Transverse colon (tissue), 4 donors: ENCODE measurements at regions not wholly inside any gene's neighbourhood (a gene's known extent, or its start where the extent isn't known, plus 50 kb on each side); places are given as distances from the start of the nearest gene placed in this dataset.

Experiments
- CTCF ChIP-seq, 5 experiments: fragments of 200-600 bp in 3 of 5; fragments of 450-650 bp in 2 of 5; sonication (generic) in 3 of 5; IDR thresholded peaks; 1 replicate in 2 of 5; 2 replicates in 3 of 5; pipeline ENCODE4 v1.5.1; 2016 to 2017; ENCODE audit warnings: antibody characterized with exemption in 5 of 5, inconsistent platforms in 3 of 5, mild to moderate bottlenecking in 2 of 5, moderate library complexity in 1 of 5
- EP300 ChIP-seq: sonication (generic); formaldehyde crosslinking; IDR thresholded peaks from one replicate; pipeline ENCODE4 v1.6.1; 2017; ENCODE audit warnings: antibody characterized with exemption, low read depth
- POLR2A ChIP-seq: fragments of 450-650 bp; IDR thresholded peaks from one replicate; pipeline ENCODE4 v1.6.1; 2016; ENCODE audit warnings: antibody characterized with exemption, mild to moderate bottlenecking, moderate library complexity
- POLR2AphosphoS5 ChIP-seq, 3 donors: sonication (generic); formaldehyde crosslinking; IDR thresholded peaks; one replicate each; pipeline ENCODE4 v1.6.1; 2016; ENCODE audit warnings: antibody characterized with exemption in 3 of 3

- no peak for TF ChIP-seq POLR2A
- no peak for TF ChIP-seq CTCF (IDR thresholded peaks at IDR 0.05)
- no peak for TF ChIP-seq POLR2AphosphoS5 (IDR thresholded peaks at IDR 0.05)
- no peak for TF ChIP-seq EP300
These were observed 189.5 kb downstream of the THBS2 start for GRCh38 chr6:169064194-169064593.
